KOPT-K1 (cell line): ENCODE measurements at regions not wholly inside any gene's neighbourhood (a gene's known extent, or its start where the extent isn't known, plus 50 kb on each side); places are given as distances from the start of the nearest gene placed in this dataset.

Experiments used
- H3K27ac ChIP-seq: fragments of 200-600 bp; sonication (generic); 2 replicates; pipeline ENCODE4 v1.5.1; 2016; ENCODE audit warnings: antibody characterized with exemption, mild to moderate bottlenecking, low read depth, low read length; ENCODE audit not compliant: poor library complexity, severe bottlenecking
- H3K36me3 ChIP-seq: fragments of 200-600 bp; sonication (generic); 2 replicates; pipeline ENCODE4 v1.5.1; 2017; ENCODE audit warnings: antibody characterized with exemption, mild to moderate bottlenecking, low read length, moderate library complexity; ENCODE audit not compliant: insufficient read depth
- H3K9me3 ChIP-seq: fragments of 200-600 bp; sonication (generic); 2 replicates; pipeline ENCODE4 v1.5.1; 2017; ENCODE audit warnings: antibody characterized with exemption, low read length, mild to moderate bottlenecking; ENCODE audit not compliant: insufficient read depth, poor library complexity, severe bottlenecking

DNA sequence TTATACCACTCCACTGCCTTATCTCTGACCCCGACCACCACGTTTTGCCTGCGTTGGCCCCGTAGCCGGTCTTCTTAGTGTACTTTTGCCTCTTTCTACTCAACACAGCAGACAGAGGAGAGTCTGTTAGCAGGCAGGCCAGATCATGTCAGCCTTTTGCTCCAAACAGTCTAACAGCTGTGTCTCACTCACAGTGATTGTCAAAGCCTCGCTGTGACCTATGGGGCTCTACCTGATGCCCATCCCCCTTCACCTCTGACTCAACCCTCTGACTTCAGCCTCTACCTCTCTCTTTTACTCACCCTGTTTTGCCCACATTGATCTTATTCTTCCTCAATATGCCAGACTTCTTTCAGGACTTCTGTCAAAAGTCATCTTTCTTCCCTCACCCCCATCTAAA, 127.1 kb downstream of the TRIML1 start:
- no peaks in the 10 kb centered on the region for H3K9me3 ChIP-seq
- no peak overlapping the region for H3K27ac ChIP-seq
- H3K36me3 ChIP-seq = no peaks in the 10 kb centered on the region

DNA sequence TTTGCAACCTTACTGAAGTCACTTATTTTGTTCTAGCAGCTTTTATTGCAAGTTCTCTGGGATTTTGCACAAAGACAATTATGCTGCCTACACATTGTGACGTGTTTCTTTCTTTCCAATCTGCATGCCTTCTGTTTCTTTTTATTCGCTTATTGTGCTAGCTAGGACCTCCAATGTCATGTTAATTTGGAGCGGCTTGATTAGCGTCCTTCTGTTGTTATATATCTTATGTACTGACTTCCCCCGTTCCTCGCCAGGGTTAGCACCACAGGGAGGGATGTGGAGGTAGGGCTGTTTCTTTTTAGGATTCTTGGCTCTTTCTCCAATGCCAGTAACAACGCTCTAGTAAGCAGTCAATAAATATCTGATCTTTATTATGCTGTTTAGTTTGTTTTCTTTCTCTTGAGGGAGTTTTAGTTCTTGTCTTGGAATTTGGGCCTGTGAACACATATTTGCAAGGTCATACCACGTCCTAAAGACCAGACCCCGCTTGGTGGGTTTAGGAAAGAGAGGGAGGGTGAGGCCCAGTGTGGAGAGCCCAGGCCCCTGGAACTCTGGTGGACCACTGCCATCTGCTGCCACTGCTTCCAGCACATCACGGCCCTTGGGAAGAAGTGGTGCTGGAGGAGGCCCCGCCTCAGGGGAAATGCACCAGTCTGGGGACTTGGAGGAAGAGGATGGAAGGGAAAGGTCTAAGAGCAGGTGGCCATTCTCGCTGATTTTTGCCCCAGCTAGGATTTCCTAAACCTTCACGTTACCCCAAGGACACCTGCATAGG, 129.1 kb downstream of the TRIML1 start:
- Histone ChIP-seq H3K27ac (no peak overlapping the region), H3K9me3 (no peaks in the 10 kb centered on the region), H3K36me3 (no peaks in the 10 kb centered on the region)

GRCh38 chr4:188270273-188271069, 131.2 kb downstream of the TRIML1 start:
- Histone ChIP-seq H3K9me3 (no peaks in the 10 kb centered on the region), H3K27ac (no peak overlapping the region), H3K36me3 (no peaks in the 10 kb centered on the region)

GRCh38 chr4:188275686-188276085, 136.4 kb downstream of the TRIML1 start:
- H3K27ac ChIP-seq = no peak overlapping the region
- H3K9me3 ChIP-seq = no peaks in the 10 kb centered on the region
- no peaks in the 10 kb centered on the region for H3K36me3 ChIP-seq

DNA sequence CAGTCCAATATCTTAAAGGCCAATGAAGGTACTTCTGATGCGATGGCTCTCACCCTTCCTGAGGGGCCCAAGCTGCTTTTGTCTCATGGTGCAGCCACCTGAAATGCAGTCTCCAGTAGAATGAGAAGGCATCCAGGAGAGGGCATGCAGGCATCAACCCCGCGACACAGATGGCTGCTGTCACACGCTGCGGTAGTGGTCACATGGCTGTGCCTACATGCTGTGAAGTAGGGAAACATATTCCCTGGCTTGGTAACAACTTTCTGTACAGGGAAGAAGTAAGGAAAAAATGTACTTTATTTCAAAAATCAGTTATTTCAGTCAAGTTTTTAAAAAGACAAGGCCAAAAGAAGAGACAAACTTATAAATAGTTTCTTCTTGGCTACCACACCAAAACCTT, 139.9 kb downstream of the TRIML1 start:
- Histone ChIP-seq H3K27ac (no peak overlapping the region), H3K9me3 (peaks cover 14% of the 10 kb centered on the region), H3K36me3 (no peaks in the 10 kb centered on the region)

DNA sequence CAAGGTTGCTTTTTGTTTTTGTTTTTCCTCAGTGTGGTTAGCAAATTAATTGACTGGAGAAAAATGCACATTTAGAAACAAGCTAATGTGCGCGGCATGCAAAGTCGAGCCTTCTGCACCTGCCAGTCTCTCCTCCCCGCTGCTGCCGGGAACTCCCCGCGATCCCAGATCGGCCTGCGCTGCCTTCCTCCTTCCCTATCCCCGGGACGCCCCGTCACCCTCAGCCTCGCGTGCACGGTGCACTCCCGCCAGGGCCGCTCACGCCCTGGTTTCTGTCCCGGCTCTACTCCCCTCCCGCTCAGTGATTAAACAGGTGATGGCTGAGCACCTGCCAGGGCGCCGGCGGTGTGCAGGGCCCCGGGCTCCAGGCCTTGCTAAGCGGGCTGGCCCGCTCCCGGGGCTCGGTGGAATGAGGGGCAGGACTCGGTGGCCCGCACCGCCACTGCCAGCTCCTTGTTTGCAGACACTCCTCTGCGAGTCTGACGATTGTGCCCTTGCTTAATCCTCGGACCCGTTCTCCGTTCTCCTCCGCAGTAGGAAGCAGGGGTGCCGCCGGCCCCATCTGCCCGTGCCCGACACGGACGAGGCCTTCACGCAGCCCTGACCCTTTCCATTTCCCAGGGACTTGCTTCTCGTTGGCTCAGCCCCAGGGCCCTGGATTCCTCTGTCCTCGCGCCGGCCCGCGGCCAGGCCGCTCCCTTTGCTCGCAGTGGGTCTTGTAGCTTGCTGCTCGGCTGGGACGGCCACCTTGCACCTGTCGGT, 143.4 kb downstream of the TRIML1 start:
- Histone ChIP-seq H3K36me3 (no peaks in the 10 kb centered on the region), H3K9me3 (peaks cover 14% of the 10 kb centered on the region), H3K27ac (no peak overlapping the region)

- no peak overlapping the region for H3K27ac ChIP-seq
- H3K36me3 ChIP-seq = no peaks in the 10 kb centered on the region
Observed at GRCh38 chr4:188287169-188287894, 148.1 kb downstream of the TRIML1 start.

GRCh38 chr4:188289531-188290125, 150.4 kb downstream of the TRIML1 start:
- H3K36me3 ChIP-seq = no peaks in the 10 kb centered on the region
- H3K9me3 ChIP-seq = no peaks in the 10 kb centered on the region
- no peak overlapping the region for H3K27ac ChIP-seq

More at GRCh38 chr4:188287169-188287894, 148.1 kb downstream of the TRIML1 start:
- peaks cover 14% of the 10 kb centered on the region for H3K9me3 ChIP-seq

GRCh38 chr4:188295899-188296298, 156.7 kb downstream of the TRIML1 start:
- Histone ChIP-seq H3K9me3 (peaks cover 5% of the 10 kb centered on the region), H3K36me3 (no peaks in the 10 kb centered on the region), H3K27ac (no peak overlapping the region)

DNA sequence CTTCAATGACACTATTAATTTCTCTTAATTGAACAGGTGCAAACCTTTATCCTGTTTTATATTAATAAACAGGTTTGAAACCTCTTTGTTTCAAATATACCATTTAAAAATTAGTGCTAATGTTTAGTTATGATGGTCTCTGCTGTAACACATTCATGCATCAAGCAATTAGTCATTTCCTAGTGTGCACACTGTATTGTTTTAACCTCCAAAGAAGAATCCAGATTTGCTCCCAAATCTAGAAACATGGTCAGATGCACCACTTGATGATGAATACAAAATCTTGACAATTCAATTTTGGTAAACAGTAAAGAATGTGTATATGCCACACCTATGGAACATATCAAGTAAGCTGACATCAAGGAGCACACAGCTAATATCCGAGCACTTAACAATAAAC, 157.1 kb downstream of the TRIML1 start:
- Histone ChIP-seq H3K36me3 (no peaks in the 10 kb centered on the region), H3K9me3 (peaks cover 5% of the 10 kb centered on the region), H3K27ac (no peak overlapping the region)

GRCh38 chr4:188297873-188298272, 158.6 kb downstream of the TRIML1 start:
- Histone ChIP-seq H3K27ac (no peak overlapping the region), H3K9me3 (peaks cover 5% of the 10 kb centered on the region), H3K36me3 (no peaks in the 10 kb centered on the region)

DNA sequence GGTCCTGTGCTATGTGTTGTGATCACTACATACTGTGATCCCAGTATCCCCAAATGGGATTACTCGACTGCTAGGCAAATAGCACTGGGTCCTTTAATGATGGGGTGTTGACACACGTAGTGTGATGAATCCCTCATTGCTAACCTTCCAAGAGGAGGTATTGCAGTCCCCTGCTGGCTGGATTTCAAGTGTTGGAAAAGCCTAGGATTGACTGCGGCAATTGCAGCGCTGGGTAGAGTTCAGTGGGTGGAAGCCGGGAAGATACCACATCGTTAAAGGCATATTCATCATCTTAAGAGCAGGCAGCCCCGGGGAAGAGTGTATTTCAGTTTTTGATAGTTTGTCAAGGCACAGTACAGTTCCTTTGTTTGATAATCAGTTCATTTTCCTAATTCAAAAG, 159.9 kb downstream of the TRIML1 start:
- Histone ChIP-seq H3K27ac (no peak overlapping the region), H3K9me3 (peaks cover 5% of the 10 kb centered on the region), H3K36me3 (no peaks in the 10 kb centered on the region)

GRCh38 chr4:188300385-188300784, 161.1 kb downstream of the TRIML1 start:
- Histone ChIP-seq H3K9me3 (peaks cover 5% of the 10 kb centered on the region), H3K27ac (no peak overlapping the region), H3K36me3 (no peaks in the 10 kb centered on the region)

GRCh38 chr4:188305690-188306089, 166.4 kb downstream of the TRIML1 start:
- no peaks in the 10 kb centered on the region for H3K36me3 ChIP-seq
- no peaks in the 10 kb centered on the region for H3K9me3 ChIP-seq
- H3K27ac ChIP-seq = no peak overlapping the region
